Stimulated activated CD4-positive, alpha-beta T cell treated with anti-CD3 and anti-CD28 coated beads, Interleukin-2, amount 100 ng/mL, for 24 hours (primary cell): ENCODE measurements at regions not wholly inside any gene's neighbourhood (a gene's known extent, or its start where the extent isn't known, plus 50 kb on each side); places are given as distances from the start of the nearest gene placed in this dataset.
"Not testable (repeated sequence)": the region's sequence is repeated elsewhere in the genome, so short reads cannot be mapped to it uniquely, and the experiment has no call there.

Experiments used
- DNase-seq, 2 donors: peaks; one replicate each; pipeline ENCODE4 v3.0.0-alpha.2; 2020

DNA sequence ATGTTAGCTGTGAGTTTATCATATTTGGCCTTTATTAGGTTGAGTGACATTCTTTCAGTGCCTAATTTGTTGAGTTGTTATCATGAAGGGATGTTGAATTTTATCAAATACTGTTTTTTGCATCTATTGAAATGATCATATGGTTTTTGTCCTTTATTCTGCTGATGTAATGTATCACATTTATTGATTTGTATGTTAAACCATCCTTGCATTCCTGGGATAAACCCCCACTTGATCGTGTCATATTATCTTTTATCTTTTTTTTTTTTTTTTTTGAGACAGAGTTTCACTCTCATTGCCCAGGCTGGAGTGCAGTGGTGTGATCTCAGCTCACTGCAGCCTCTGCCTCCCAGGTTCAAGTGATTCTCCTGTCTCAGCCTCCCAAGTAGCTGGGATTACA lies 51.9 kb upstream of the MFGE8 start:
- DNase-seq: not testable (repeated sequence)

DNA sequence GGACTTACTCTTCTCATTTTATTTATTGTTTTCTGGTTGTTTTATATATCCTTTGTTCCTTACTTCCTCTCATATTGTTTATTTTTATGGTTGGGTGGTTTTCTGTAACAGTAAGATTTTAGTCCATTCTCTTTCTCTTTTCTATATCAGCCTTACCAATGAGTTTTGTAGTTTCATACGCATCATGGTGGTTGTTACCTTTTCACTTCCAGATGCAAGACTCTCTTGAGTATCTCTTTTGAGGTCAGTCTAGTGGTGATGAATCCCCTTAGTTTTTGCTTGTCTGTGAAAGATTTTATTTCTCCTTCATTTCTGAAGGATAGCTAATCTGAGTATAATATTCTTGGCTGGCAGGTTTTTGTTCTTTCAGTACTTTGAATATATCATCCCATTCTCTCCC lies 57.1 kb upstream of the MFGE8 start:
- DNase-seq: no peak

DNA sequence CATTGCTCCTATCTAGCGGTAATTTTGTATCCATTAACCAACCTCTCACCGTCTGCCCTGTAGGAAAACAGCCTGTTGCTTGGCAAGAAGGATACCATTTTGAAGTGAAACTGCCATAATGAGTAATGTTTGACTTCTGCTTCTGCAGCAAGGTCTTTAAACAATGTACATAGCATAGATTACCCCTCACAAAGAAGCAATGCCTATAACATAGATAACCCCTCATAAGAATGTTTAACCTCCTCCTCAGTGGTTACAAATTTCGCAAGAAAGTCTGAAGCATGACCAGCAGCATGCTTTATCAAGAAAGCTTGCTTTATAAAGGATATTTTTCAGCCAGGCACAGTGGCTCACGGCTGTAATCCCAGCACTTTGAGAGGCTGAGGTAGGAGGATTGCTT lies 61.2 kb upstream of the MFGE8 start:
- DNase-seq: no peak

- no peak for DNase-seq
These were observed 62.7 kb upstream of the MFGE8 start for GRCh38 chr15:88975891-88976290.

DNA sequence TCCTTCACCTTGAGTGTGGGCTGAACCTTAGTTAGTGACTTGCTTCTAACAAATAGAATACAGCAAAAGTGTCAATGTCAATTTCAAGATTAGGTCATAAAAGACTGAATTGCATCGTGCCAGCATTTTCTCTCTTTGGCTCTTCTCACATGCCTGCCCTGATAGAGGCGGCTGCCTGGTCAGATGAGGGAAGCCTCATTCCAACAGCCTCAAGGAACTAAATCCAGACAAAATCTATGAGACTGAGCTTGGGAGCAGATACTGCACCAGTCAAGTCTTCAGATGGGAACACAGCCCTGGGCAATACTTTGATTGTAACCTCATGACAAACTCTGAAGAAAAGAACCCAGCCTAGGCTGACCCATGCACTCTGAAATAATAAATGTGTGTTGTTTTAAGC lies 63.5 kb upstream of the MFGE8 start:
- DNase-seq: no peak

DNA sequence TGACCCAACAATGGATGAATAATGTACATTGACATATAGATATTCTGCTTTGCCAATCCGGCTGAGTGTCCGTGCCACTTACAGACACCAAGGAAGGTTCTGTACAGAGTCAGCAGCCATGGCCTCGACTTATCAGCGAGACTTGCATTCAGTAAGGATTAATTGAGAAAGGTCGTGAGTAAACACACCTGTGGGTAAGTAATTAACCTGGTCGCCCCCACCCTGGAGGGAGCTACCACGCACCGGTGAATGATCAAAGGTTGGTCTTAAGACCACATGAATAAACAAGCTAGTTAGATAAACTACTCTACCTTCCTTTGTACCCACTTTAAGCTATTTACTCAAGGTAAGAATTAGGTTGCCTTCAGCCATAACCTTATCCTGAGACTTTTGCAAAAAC lies 66.5 kb upstream of the MFGE8 start:
- DNase-seq: no peak

- DNase-seq: no peak
These were observed 67.3 kb upstream of the MFGE8 start for GRCh38 chr15:88980498-88980897.

DNA sequence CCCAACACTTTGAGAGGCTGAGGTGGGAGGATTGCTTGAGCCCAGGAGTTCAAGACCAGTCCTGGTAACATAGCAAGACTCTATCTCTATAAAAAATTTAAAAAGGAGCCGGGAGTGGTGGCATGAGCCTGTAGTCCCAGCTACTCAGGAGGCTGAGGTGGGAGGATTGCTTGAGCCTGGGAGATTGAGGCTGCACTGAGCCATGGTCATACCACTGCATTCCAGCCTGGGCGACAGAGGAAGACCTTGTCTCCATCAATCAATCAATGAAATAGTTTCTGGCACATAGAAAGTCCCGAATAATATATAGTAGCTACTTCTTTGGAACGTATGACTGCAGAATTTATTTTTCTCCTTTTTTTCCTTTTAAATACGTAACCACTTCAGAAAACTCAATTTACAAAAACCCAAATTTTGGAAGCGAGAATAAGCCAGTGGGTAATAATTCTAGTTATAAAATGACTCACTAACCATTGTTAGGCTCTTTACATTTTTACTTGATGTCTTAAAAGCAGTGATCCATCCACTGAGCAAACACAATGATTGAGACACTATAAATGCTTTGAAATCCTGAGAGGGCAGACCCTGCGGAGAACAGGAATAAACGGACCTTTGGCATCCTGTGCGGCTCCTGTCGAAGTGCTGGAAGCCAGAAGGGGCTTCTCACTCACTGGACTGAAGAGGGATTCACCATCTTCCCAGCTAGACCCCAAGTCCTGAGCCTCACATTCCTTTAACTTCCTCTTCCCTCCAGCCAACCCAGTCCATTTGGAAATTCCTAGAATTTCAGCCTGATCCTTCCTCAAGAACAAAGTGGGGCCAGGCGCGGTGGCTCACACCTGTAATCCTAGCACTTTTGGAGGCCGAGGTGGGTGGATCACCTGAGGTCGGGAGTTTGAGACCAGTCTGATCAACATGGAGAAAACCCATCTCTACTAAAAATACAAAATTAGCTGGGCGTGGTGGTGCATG lies 68.4 kb upstream of the MFGE8 start:
- DNase-seq: no peak

DNA sequence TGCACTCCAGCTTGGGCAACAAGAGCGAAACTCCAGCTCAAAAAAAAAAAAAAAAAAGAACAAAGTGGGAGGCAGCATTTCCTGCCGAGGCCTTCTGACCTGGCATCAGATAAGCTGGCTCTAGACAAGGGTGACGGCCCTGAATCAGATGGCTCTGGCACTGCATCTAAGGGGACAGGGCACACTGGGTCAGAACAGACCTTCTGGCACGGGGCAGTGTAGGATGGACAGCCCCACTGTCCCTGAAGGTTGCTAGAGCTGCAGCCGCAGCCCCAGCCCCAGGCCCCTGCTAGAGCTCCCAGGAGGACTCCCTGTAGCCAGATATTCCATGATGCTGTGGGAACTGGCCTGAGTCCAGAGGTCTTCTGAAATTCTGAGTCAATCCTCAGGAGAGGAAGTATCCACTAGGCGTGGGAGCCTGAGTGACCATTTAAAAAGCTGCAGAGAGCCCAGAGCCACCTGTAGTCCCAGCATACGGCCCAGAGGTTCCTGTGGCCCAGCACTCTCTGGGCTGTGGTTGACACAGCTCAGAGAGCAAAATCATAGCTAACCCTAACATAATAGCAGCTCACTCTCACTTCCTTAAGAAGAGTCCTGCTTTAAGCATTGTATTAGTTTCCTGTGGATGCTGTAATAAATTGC lies 69.2 kb upstream of the MFGE8 start:
- DNase-seq: no peak

DNA sequence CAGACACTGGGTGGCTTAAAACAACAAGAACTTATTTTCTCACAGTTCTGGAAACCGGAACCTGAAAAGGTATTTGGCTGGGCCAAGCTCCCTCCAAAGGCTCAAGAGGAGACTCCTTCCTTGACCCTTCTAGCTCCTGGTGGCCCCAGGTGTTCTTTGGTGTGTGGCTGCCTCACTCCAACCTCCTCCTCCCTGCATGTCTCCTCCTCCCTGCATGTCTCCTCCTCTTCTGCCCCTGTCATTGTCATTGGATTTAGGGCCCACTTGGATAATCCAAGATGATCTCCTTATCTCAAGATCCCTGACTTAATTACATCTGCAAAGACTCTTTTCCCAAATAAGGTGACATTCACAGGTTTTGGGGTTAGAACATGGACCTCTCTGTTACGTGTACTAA lies 69.8 kb upstream of the MFGE8 start:
- no peak for DNase-seq

- no peak for DNase-seq
These were observed 70.8 kb upstream of the MFGE8 start for GRCh38 chr15:88983861-88984429.

DNA sequence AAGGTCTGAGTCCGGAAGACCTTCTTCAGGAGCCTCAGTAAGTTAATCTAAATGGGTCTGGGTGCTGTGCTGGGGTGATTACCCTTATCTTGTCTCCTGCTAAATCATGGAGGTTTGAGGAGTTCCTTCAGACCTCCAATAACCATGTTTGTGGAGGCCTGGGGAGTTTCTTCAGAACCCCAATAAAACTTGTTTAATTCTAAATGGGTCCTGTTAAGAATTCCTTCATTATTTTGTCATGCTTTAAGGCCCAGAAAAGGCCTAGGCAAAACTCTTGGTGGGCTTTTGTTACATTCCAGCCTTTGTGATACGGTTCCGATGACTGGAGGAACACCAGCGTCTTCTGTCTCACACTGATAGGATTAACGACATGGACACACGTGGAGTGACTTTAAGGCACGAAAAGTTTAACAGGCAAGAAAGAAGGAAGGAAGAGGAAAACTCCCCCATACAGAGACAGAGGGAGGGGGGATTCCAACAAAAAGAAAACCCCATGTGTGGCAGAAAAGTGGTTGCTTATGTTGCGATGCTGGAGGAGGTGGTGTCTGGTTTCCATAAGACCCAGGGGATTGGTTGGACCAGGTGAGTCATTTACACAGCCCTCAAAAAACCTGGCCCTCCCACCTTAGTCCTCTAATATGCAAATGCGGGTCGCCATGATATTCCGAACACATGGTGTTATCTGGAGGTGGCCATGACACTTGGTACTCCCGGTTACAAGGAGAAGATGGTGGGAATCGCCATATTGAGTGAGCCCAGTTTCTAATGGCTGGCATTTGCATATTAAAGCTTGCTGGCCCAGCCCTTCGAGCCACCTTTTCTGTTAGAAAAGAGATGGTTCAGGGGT lies 72.6 kb upstream of the MFGE8 start:
- DNase-seq: no peak

- DNase-seq: no peak
These were observed 73.9 kb upstream of the MFGE8 start for GRCh38 chr15:88986949-88987590.

DNA sequence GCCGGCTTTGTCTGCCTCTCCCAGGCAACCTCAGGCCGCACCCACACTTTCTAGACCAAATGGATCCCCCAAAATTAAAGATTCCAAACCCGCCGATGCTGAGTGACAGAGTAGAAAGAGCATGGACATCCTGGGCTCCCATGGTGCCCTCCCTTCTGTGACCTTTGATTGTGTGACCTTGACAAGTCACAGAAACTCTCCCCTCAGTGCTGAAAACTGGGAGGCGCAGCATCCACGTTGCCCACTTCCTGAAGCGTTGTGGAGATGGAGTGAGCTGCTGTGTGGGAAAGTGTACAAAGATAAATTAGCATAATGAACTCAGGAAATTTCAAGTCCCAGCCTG lies 74.4 kb upstream of the MFGE8 start:
- DNase-seq: no peak

DNA sequence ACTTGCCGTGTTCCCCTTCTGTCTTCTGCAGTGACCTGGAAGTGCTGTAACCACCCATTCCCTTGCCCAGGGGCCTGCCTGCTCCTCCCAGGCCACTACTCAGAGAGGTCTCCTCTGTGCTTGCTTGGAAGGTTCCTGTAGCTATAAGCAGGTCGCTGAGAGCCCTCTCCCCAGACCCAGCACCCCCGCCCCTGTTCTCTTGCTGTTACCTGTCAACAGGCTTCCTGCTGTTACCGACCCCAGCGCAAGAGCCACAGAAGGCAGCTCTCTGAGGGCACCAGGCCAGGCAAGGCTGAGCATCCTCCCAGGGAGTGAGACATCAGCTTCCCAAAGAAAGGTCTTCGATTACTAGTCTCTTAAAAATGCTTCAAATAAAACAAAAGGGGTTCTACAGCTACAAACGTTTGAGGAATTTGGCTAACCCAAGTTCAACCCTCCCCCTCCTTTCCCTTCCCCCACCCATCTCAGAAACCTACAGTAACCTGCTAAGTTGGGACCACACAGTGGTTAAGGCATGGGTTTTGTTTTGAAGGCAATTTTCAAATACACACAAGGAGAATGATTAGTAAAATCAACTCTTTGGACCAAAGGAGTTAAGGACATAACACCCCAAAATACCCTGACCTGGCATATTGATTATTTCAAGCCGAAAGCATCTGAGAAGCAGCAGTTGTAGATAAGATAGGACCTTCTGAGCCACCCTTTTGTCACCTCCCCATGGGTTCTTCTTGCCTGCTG lies 74.9 kb upstream of the MFGE8 start:
- no peak for DNase-seq

DNA sequence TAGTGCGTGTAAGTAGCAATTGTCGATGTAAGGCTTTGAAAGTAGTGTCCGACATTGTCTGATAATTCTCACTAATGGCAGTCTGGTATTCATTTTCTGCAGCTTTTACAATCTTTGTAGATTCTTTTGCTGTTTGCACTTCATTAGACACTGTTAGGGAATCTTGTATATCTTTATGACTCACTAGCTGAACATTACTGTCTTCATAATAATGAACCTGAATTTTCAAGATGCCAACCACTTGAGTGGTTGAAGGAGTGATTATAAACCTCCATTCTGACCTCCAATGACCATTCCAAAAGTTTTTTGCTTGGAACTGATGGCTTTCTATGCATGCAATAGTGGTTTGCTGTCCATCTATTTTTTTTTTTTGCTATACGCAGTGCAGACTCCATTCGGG lies 76.4 kb upstream of the MFGE8 start:
- no peak for DNase-seq

GRCh38 chr15:88990185-88990679 lies 77.1 kb upstream of the MFGE8 start:
- no peak for DNase-seq

DNA sequence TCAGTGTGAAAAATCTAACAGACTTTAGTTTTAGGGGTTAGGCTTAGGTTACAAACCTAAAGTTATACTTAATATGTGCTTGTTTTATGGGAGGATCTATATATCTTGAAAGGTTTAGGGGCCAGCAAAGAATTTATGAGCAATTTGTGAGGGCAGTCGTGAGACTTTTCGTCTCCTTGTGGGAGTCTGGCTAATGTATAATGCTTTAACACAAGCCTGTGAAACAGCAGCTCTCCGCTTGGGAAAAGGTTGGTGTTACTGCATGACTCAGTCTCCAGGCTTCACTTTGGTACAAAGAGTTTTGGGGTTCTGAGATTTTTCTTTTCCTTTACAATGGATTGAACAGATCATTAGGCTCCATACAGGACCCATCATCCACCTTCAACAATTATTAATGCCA lies 79.0 kb upstream of the MFGE8 start:
- DNase-seq: no peak

- DNase-seq: no peak
These were observed 79.8 kb upstream of the MFGE8 start for GRCh38 chr15:88992912-88993376.

DNA sequence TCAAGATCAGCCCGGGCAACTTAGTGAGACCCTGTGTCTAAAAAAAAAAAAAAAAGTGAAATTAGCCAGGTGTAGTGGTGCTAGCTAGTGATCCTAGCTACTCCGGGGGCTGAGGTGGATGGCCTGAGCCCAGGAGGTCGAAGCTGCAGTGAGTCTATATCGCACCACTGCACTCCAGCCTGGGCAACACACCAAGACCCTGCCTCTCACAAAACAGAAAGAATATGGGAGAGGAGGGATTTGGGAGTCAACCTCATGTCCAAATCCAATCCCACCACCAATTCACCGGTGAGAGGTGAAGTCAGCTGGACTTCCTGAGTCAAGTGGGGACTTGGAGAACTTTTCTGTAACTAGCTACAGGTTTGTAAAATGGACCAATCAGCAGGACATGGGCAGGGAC lies 80.5 kb upstream of the MFGE8 start:
- DNase-seq: no peak

GRCh38 chr15:88994286-88994685 lies 81.1 kb upstream of the MFGE8 start:
- DNase-seq: no peak

DNA sequence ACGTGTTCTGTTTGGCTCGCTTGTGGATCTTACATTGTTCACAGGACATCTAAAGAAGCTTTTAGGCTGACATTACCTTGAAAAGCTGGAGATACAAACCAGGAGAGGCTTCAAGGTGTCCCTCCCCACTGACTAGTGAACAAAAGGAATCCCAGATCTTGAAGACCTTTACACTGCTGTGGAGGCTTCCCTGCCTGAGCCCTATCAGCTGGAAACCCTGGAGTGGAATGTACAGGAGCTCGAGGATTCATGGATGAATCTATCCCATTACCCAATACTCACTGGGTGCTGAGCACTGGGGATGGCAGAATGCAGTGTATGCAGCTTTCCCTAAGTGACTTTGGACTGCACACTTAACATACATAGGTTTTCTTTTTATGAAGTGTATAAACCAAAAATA lies 82.3 kb upstream of the MFGE8 start:
- no peak for DNase-seq
